Esophagus muscularis mucosa (tissue), 4 donors: ENCODE measurements at regions not wholly inside any gene's neighbourhood (a gene's known extent, or its start where the extent isn't known, plus 50 kb on each side); places are given as distances from the start of the nearest gene placed in this dataset.

ENCODE experiments used
- DNase-seq: peaks from one replicate; pipeline ENCODE4 v3.0.0-alpha.2; 2017; ENCODE audit errors: extremely low spot score
- H3K27ac ChIP-seq, 4 donors: fragments of 200-600 bp; sonication (generic); replicated peaks in 1 of 4; 1 replicate in 3 of 4; 2 replicates in 1 of 4; pipeline ENCODE4 v1.5.1; 2016 to 2019; ENCODE audit warnings: mild to moderate bottlenecking in 1 of 4
- H3K27me3 ChIP-seq, 4 donors: fragments of 200-600 bp; sonication (generic); one replicate each; pipeline versions ENCODE4 v1.5.1 to v1.6.0; 2016 to 2019
- H3K36me3 ChIP-seq, 4 donors: fragments of 200-600 bp; sonication (generic); one replicate each; pipeline ENCODE4 v1.5.1; 2016 to 2019
- H3K4me1 ChIP-seq, 4 donors: fragments of 200-600 bp; sonication (generic); one replicate each; pipeline ENCODE4 v1.5.1; 2016 to 2019
- H3K4me3 ChIP-seq, 4 donors: fragments of 200-600 bp; sonication (generic); 1 replicate in 2 of 4; 2 replicates in 2 of 4; pipeline ENCODE4 v1.5.1; 2016 to 2019; ENCODE audit warnings: mild to moderate bottlenecking in 4 of 4, moderate library complexity in 1 of 4
- H3K9me3 ChIP-seq, 4 donors: fragments of 200-600 bp; sonication (generic); 1 replicate in 3 of 4; 2 replicates in 1 of 4; pipeline ENCODE4 v1.5.1; 2016 to 2019
- CTCF ChIP-seq, 3 experiments: fragments of 200-600 bp in 2 of 3; fragments of 450-650 bp in 1 of 3; sonication (generic) in 2 of 3; IDR thresholded peaks; one replicate each; pipeline ENCODE4 v1.5.1; 2017 to 2019; ENCODE audit warnings: antibody characterized with exemption in 3 of 3, mild to moderate bottlenecking in 2 of 3, moderate library complexity in 1 of 3
- EP300 ChIP-seq: sonication (generic); formaldehyde crosslinking; IDR thresholded peaks from one replicate; pipeline ENCODE4 v1.6.1; 2017; ENCODE audit warnings: antibody characterized with exemption
- POLR2A ChIP-seq: fragments of 450-650 bp; IDR thresholded peaks from one replicate; pipeline ENCODE4 v1.6.1; 2017; ENCODE audit warnings: antibody characterized with exemption, moderate library complexity, mild to moderate bottlenecking, low read depth
- POLR2AphosphoS5 ChIP-seq, 2 donors: sonication (generic); formaldehyde crosslinking; IDR thresholded peaks; one replicate each; pipeline ENCODE4 v1.6.1; 2017; ENCODE audit warnings: antibody characterized with exemption in 2 of 2
- WGBS: methylation state at CpG from one replicate; pipeline ENCODE4 v1.1.5; 2018; 5-methylcytosine and 5-hydroxymethylcytosine counted together
- intact Hi-C: fragments of 100-400 bp; cut with DNase I; formaldehyde crosslinking; loops from one replicate; pipeline ENCODE4 v1.15.1; 2023

GRCh38 chr1:103170609-103171008, 62.3 kb upstream of the COL11A1 start:
- Histone ChIP-seq H3K27me3 (no peaks in the 10 kb centered on the region), H3K27ac (no peak overlapping the region), H3K9me3 (no peaks in the 10 kb centered on the region), H3K36me3 (no peaks in the 10 kb centered on the region), H3K4me3 (no peak overlapping the region), H3K4me1 (no peaks in the 10 kb centered on the region)
- WGBS, result 93% methylated on average over 7 of the region's 7 CpGs
- intact Hi-C loops, result no loop called here
- DNase-seq, result no peak
- TF ChIP-seq CTCF (IDR thresholded peaks at IDR 0.05) (no peak), POLR2A (no peak), EP300 (no peak), POLR2AphosphoS5 (IDR thresholded peaks at IDR 0.05) (no peak)

- Histone ChIP-seq H3K27me3 (no peaks in the 10 kb centered on the region), H3K27ac (no peak overlapping the region), H3K9me3 (no peaks in the 10 kb centered on the region), H3K36me3 (no peaks in the 10 kb centered on the region), H3K4me3 (no peak overlapping the region), H3K4me1 (no peaks in the 10 kb centered on the region)
- intact Hi-C loops, result no loop called here
- no peak for DNase-seq
- 82% methylated on average over 2 of the region's 2 CpGs for WGBS
- TF ChIP-seq CTCF (IDR thresholded peaks at IDR 0.05) (no peak), EP300 (no peak), POLR2AphosphoS5 (IDR thresholded peaks at IDR 0.05) (no peak), POLR2A (no peak)
Observed at GRCh38 chr1:103162360-103162759, 54.0 kb upstream of the COL11A1 start.

GRCh38 chr1:103160281-103160680, 52.0 kb upstream of the COL11A1 start:
- Histone ChIP-seq H3K36me3 (no peaks in the 10 kb centered on the region), H3K9me3 (no peaks in the 10 kb centered on the region), H3K27ac (no peak overlapping the region), H3K4me1 (no peaks in the 10 kb centered on the region), H3K27me3 (no peaks in the 10 kb centered on the region), H3K4me3 (no peak overlapping the region)
- intact Hi-C loops, result no loop called here
- TF ChIP-seq POLR2A (no peak), POLR2AphosphoS5 (IDR thresholded peaks at IDR 0.05) (no peak), EP300 (no peak), CTCF (IDR thresholded peaks at IDR 0.05) (no peak)
- DNase-seq, result no peak
- 83% methylated on average over 1 of the region's 1 CpG for WGBS
